ENCODE measurements at regions not wholly inside any gene's neighbourhood (a gene's known extent, or its start where the extent isn't known, plus 50 kb on each side); places are given as distances from the start of the nearest gene placed in this dataset.

- Histone ChIP-seq H3K4me3 (ENCODE audit: low read length) (no peak overlapping the region), H3K27ac (ENCODE audit: low read length) (no peak overlapping the region), H3K4me1 (ENCODE audit: control insufficient read depth, insufficient read depth, low read length) (no peaks in the 10 kb centered on the region), H3K27me3 (ENCODE audit: control insufficient read depth, insufficient read depth) (no peaks in the 10 kb centered on the region), H3K9me3 (ENCODE audit: control insufficient read depth, low read length) (no peaks in the 10 kb centered on the region)
- DNase-seq (no peak), ATAC-seq (no peak)
- intact Hi-C loops (cut with DNase I), result no loop called here
- whole genome bisulfite sequencing, result 20% methylated on average over 4 of the region's 4 CpGs
These were observed 497.9 kb downstream of the SMARCA1 start for GRCh38 chrX:129025376-129025775.

GRCh38 chrX:129019412-129019811 lies 503.9 kb downstream of the SMARCA1 start:
- no peak overlapping the region for H3K27ac ChIP-seq (ENCODE audit: low read length)
- DNase-seq (no peak), ATAC-seq (no peak)
- no peak overlapping the region for H3K4me3 ChIP-seq (ENCODE audit: low read length)
- 91% methylated on average over 3 of the region's 3 CpGs for WGBS
- H3K9me3 ChIP-seq (ENCODE audit: control insufficient read depth, low read length), result no peaks in the 10 kb centered on the region
- intact Hi-C loops (cut with DNase I), result no loop called here
- no peaks in the 10 kb centered on the region for H3K27me3 ChIP-seq (ENCODE audit: control insufficient read depth, insufficient read depth)
- no peaks in the 10 kb centered on the region for H3K4me1 ChIP-seq (ENCODE audit: control insufficient read depth, insufficient read depth, low read length)

DNA sequence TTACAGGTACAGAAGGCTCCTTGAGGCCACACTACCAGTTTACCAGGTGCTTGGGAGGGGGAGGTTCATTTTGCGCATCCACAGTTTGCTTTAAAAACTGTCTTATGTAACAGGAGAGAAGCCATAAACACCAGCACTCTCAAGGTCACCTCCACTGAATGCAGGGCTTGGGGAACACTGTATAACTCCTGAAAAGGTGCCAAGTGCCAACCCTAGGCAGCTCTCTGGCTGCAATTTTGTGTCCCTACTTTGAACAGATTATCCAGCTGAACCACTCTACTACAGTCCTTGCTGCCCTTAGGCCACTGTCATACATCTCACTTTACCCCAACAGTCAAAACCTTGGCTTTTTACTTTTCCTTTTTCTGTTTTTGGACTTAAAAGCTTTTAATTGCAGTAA lies 507.9 kb downstream of the SMARCA1 start:
- H3K4me3 ChIP-seq (ENCODE audit: low read length), result no peak overlapping the region
- H3K4me1 ChIP-seq (ENCODE audit: control insufficient read depth, insufficient read depth, low read length), result no peaks in the 10 kb centered on the region
- intact Hi-C loops (cut with DNase I), result no loop called here
- 97% methylated on average over 1 of the region's 1 CpG for WGBS
- H3K9me3 ChIP-seq (ENCODE audit: control insufficient read depth, low read length), result no peaks in the 10 kb centered on the region
- no peak overlapping the region for H3K27ac ChIP-seq (ENCODE audit: low read length)
- DNase-seq, result no peak
- no peak for ATAC-seq
- H3K27me3 ChIP-seq (ENCODE audit: control insufficient read depth, insufficient read depth), result no peaks in the 10 kb centered on the region

DNA sequence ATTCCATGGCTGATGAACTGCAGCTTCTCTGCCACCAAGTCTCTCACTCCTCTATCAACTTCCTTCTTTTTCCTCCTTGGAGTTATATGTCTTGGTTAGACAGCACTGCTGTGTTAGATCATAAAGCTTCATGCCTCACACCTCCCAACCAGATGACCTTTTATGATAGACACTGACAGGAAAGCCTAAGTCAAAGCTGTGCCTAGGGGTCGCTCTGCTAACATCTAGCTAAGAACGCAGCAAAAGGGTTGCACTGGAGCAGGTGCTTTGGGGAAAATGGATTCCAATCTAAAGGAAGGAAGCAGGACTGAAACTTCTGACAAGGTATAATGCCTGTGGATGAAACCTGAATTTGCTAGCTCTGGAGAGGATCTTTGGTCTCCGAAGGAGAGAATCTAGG lies 509.7 kb downstream of the SMARCA1 start:
- H3K4me3 ChIP-seq (ENCODE audit: low read length), result no peak overlapping the region
- no peak overlapping the region for H3K27ac ChIP-seq (ENCODE audit: low read length)
- no peaks in the 10 kb centered on the region for H3K27me3 ChIP-seq (ENCODE audit: control insufficient read depth, insufficient read depth)
- H3K9me3 ChIP-seq (ENCODE audit: control insufficient read depth, low read length), result no peaks in the 10 kb centered on the region
- 79% methylated on average over 3 of the region's 3 CpGs for WGBS
- DNase-seq (no peak), ATAC-seq (no peak)
- H3K4me1 ChIP-seq (ENCODE audit: control insufficient read depth, insufficient read depth, low read length), result no peaks in the 10 kb centered on the region
- intact Hi-C loops (cut with DNase I), result no loop called here

DNA sequence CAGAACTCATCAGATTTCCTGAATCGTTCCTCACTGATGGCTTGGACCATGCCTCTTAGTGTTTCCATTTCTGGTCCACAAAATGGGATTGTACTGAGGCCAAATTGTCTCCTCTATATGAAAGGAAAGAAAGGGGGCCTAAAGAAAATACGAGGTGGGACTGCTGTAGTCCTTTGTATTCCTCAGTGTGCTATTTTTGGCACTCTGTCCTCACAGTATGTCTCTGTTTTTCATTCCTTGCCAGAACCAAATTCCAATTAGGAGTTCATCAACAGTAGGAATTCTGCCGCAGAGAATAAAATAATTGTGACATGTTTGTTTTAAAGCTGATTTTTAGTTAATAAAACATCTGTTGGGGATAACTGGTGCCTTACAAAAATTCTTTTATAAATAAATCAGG lies 515.7 kb downstream of the SMARCA1 start:
- intact Hi-C loops (cut with DNase I), result no loop called here
- Histone ChIP-seq H3K4me1 (ENCODE audit: control insufficient read depth, insufficient read depth, low read length) (no peaks in the 10 kb centered on the region), H3K9me3 (ENCODE audit: control insufficient read depth, low read length) (no peaks in the 10 kb centered on the region), H3K4me3 (ENCODE audit: low read length) (no peak overlapping the region), H3K27ac (ENCODE audit: low read length) (no peak overlapping the region), H3K27me3 (ENCODE audit: control insufficient read depth, insufficient read depth) (no peaks in the 10 kb centered on the region)
- whole genome bisulfite sequencing, result 30% methylated on average over 3 of the region's 3 CpGs
- ATAC-seq (no peak), DNase-seq (no peak)

GRCh38 chrX:129006491-129006890 lies 516.8 kb downstream of the SMARCA1 start:
- H3K4me1 ChIP-seq (ENCODE audit: control insufficient read depth, insufficient read depth, low read length), result no peaks in the 10 kb centered on the region
- intact Hi-C loops (cut with DNase I), result no loop called here
- no peak for ATAC-seq
- H3K27me3 ChIP-seq (ENCODE audit: control insufficient read depth, insufficient read depth), result no peaks in the 10 kb centered on the region
- no peak overlapping the region for H3K27ac ChIP-seq (ENCODE audit: low read length)
- H3K9me3 ChIP-seq (ENCODE audit: control insufficient read depth, low read length), result no peaks in the 10 kb centered on the region
- no peak for DNase-seq
- 62% methylated on average over 5 of the region's 5 CpGs for WGBS
- no peak overlapping the region for H3K4me3 ChIP-seq (ENCODE audit: low read length)

DNA sequence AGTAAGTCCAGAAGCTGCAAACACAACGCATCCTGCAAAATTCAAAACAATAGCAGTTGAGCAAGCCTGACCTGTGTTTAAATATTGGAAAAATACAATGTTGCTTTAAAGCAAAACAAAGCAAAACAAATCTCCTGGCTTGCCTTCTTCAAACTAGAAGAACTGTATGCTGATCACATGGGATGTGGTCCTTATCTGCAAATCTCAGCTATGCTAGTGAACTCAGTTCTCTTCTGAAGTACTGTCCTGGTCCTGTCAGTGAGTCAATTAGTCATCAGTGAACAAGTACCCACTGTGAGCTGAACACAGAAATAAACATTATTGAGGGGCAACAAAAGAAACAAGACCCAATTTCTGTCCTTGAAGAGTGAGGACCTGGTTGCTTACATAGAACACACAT lies 522.5 kb downstream of the SMARCA1 start:
- no peak overlapping the region for H3K4me3 ChIP-seq (ENCODE audit: low read length)
- H3K27me3 ChIP-seq (ENCODE audit: control insufficient read depth, insufficient read depth), result no peaks in the 10 kb centered on the region
- WGBS, result 67% methylated on average over 1 of the region's 1 CpG
- H3K4me1 ChIP-seq (ENCODE audit: control insufficient read depth, insufficient read depth, low read length), result no peaks in the 10 kb centered on the region
- no peak overlapping the region for H3K27ac ChIP-seq (ENCODE audit: low read length)
- DNase-seq, result no peak
- H3K9me3 ChIP-seq (ENCODE audit: control insufficient read depth, low read length), result no peaks in the 10 kb centered on the region
- intact Hi-C loops (cut with DNase I), result no loop called here
- no peak for ATAC-seq

DNA sequence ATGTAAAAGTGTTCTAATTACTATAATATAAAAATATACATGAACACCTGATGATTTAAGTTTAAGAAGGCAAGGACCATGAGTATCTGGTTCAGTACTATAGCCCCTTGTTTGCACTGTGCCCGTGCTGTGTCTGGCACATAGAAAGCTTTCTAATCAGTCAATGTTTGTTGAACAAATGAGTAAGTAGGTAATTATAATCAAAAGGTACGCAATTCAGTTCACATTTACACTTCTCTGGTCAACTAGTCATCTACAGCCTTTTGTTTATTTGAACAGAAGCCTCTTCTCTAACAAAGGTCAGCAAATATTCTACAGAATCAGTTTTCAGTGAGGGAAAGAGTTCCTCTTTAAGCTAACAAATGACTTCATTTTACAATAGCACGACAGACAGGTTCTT lies 523.3 kb downstream of the SMARCA1 start:
- Histone ChIP-seq H3K27me3 (ENCODE audit: control insufficient read depth, insufficient read depth) (no peaks in the 10 kb centered on the region), H3K4me3 (ENCODE audit: low read length) (no peak overlapping the region), H3K27ac (ENCODE audit: low read length) (no peak overlapping the region), H3K9me3 (ENCODE audit: control insufficient read depth, low read length) (no peaks in the 10 kb centered on the region), H3K4me1 (ENCODE audit: control insufficient read depth, insufficient read depth, low read length) (no peaks in the 10 kb centered on the region)
- 57% methylated on average over 3 of the region's 3 CpGs for WGBS
- intact Hi-C loops (cut with DNase I), result no loop called here
- ATAC-seq, result no peak
- DNase-seq, result no peak

- DNase-seq, result no peak
- Histone ChIP-seq H3K27me3 (ENCODE audit: control insufficient read depth, insufficient read depth) (no peaks in the 10 kb centered on the region), H3K4me1 (ENCODE audit: control insufficient read depth, insufficient read depth, low read length) (no peaks in the 10 kb centered on the region), H3K4me3 (ENCODE audit: low read length) (no peak overlapping the region), H3K9me3 (ENCODE audit: control insufficient read depth, low read length) (no peaks in the 10 kb centered on the region), H3K27ac (ENCODE audit: low read length) (no peak overlapping the region)
- no peak for ATAC-seq
- intact Hi-C loops (cut with DNase I), result no loop called here
- WGBS, result 91% methylated on average over 4 of the region's 4 CpGs
These were observed 531.0 kb downstream of the SMARCA1 start for GRCh38 chrX:128992107-128992971.

DNA sequence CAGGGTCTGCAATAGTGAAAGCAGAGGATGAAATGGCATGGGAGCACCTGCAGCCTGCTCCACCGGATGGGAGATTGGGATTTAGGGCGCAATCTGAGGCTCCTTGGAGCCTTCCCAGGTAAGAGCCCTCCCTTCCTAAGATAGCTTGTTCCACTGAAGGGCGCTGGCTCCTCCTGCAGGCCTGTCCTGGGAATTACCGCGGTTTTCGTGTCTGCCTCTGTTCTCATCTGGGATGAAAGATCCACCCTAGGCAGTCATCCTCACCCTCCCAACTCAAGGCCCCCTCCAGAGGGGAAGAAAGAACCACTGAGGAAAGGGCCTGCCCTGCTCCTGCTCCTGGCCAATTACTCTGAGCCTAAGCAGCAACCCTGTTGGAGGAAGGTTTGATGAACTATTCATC lies 547.5 kb downstream of the SMARCA1 start:
- intact Hi-C loops (cut with DNase I), result no loop called here
- WGBS, result 6% methylated on average over 6 of the region's 6 CpGs
- ATAC-seq, result no peak

GRCh38 chrX:128973033-128973432 lies 550.3 kb downstream of the SMARCA1 start:
- intact Hi-C loops (cut with DNase I), result no loop called here
- no peak for ATAC-seq

More for the DNA sequence above, 547.5 kb downstream of the SMARCA1 start:
- H3K27me3 ChIP-seq (ENCODE audit: control insufficient read depth, insufficient read depth), result no peaks in the 10 kb centered on the region
- H3K27ac ChIP-seq (ENCODE audit: low read length), result no peak overlapping the region
- H3K9me3 ChIP-seq (ENCODE audit: control insufficient read depth, low read length), result no peaks in the 10 kb centered on the region
- no peaks in the 10 kb centered on the region for H3K4me1 ChIP-seq (ENCODE audit: control insufficient read depth, insufficient read depth, low read length)
- no peak overlapping the region for H3K4me3 ChIP-seq (ENCODE audit: low read length)
- DNase-seq, result peak in 1 of 3 donors; percentile 35

GRCh38 chrX:128961290-128961689 lies 562.0 kb downstream of the SMARCA1 start:
- Histone ChIP-seq H3K4me1 (ENCODE audit: control insufficient read depth, insufficient read depth, low read length) (no peaks in the 10 kb centered on the region), H3K9me3 (ENCODE audit: control insufficient read depth, low read length) (no peaks in the 10 kb centered on the region), H3K27me3 (ENCODE audit: control insufficient read depth, insufficient read depth) (no peaks in the 10 kb centered on the region), H3K27ac (ENCODE audit: low read length) (no peak overlapping the region), H3K4me3 (ENCODE audit: low read length) (no peak overlapping the region)
- DNase-seq (no peak), ATAC-seq (no peak)
- WGBS, result 78% methylated on average over 1 of the region's 1 CpG
- intact Hi-C loops (cut with DNase I), result no loop called here

More at GRCh38 chrX:128973033-128973432, 550.3 kb downstream of the SMARCA1 start:
- no peak for DNase-seq
- Histone ChIP-seq H3K27ac (ENCODE audit: low read length) (no peak overlapping the region), H3K27me3 (ENCODE audit: control insufficient read depth, insufficient read depth) (no peaks in the 10 kb centered on the region), H3K9me3 (ENCODE audit: control insufficient read depth, low read length) (no peaks in the 10 kb centered on the region), H3K4me1 (ENCODE audit: control insufficient read depth, insufficient read depth, low read length) (no peaks in the 10 kb centered on the region), H3K4me3 (ENCODE audit: low read length) (no peak overlapping the region)
- 79% methylated on average over 3 of the region's 3 CpGs for WGBS
